HG03135 (cell line): ENCODE measurements at regions not wholly inside any gene's neighbourhood (a gene's known extent, or its start where the extent isn't known, plus 50 kb on each side); places are given as distances from the start of the nearest gene placed in this dataset.
"Not testable (repeated sequence)": the region's sequence is repeated elsewhere in the genome, so short reads cannot be mapped to it uniquely, and the experiment has no call there.

Experiments
- ATAC-seq: cut with Tn5 transposase; IDR thresholded peaks from one replicate; pipeline ENCODE4 v1.9.1; 2021; ENCODE audit warnings: mild to moderate bottlenecking, moderate library complexity; ENCODE audit not compliant: unreplicated experiment

DNA sequence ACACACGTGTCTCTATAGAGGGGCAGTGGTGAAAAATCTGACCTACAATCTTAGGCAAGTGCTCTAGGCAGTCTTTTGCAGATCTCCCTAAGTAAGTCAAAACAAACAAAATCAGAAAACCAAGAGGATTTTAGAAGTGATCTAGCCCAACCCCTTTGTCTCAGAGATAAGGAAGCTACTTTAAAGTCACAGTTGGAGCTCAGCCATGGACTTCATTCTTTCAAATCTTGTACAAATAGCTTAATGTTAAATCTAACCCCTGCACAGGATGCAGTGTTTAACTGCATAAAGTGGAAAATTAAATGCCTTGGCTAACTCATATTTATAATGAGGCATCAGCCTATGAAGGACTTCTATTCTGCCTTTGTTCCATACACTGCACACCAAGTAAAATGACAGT lies 135.1 kb upstream of the RFX3 start:
- no peak for ATAC-seq

DNA sequence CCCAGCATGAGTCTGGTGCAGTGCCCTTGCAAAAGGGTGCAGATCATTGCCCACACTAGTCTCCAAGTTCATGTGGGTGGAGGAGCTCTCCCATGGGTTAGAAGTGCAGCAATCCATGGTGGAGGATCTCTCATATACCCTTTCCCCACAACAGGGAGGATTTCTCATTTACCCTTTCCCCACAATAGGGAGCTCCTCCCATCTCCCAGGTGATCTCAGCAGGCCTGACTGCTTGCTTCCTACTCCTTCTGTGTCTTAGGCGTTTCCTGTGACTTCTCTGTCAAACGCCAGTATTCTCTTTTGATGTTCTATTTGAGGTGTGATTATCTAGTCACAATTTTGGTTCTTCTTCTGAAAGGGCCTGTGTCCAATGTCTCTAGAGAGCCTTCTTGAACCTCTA lies 133.8 kb upstream of the RFX3 start:
- ATAC-seq = no peak

DNA sequence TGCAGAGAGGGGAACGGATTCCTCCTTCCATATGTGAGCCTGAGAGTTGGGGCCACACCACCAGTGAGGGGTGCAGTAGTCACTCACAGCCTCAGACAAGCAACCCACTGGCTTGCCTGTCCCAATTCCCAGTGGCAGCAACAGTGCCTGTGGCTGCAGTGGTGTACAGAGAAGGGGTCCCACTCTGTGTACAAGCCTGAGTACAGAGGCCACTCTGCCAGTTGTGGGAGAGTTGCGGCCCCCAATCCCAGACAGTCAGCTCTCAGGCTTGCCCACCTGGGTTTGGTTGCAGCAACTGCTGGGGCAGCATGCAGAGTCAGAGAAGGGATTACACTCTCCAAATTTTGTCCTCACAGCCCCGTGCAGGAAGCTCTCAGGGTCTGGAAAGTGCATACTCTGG lies 133.2 kb upstream of the RFX3 start:
- no peak for ATAC-seq

DNA sequence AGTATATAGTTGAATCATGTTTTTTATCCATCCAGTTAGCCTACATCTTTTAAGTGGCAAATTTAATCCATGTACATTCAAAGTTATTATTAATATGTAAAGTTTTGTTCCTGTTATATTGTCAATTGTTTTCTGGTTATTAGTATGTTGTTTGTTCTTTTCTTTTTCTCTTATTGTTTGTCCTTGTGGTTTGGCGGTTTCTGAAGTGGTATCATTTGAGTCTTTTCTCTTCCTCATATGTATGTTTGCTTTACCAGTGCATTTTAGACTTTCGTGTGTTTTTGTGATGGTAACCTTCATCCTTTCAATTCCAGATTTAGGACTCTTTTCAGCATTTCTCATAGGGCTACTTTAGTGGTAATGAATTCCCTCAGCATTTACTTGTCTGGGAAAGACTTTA lies 130.4 kb upstream of the RFX3 start:
- no peak for ATAC-seq

DNA sequence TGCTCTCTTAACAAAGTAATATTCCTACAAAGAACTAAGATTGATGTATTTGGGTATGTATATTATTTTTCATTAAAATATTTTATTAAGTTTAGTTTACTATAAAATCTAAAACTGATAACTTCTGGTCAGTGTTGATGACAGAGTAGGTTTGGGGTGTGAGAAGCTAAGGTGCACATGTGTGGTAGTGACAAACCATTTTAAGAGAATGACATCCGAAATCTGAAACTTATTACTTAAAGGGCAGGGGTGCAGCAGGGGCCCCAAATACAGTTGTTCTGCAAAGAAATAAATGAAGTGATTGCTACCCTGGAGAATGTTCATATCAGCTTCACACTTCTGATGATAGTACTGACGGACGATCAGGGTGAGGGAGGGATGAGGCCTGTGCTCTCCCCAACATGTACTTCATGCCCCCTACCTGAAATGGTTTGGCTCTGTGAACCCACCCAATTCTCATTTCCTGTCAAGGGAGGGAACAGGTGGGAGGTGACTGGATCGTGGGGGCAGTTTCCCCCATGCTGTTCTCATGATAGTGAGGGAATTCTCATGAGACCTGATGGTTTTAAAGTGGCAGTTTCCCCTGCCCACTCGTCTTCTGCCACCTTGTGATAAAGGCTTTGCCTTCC lies 125.3 kb upstream of the RFX3 start:
- ATAC-seq = no peak

DNA sequence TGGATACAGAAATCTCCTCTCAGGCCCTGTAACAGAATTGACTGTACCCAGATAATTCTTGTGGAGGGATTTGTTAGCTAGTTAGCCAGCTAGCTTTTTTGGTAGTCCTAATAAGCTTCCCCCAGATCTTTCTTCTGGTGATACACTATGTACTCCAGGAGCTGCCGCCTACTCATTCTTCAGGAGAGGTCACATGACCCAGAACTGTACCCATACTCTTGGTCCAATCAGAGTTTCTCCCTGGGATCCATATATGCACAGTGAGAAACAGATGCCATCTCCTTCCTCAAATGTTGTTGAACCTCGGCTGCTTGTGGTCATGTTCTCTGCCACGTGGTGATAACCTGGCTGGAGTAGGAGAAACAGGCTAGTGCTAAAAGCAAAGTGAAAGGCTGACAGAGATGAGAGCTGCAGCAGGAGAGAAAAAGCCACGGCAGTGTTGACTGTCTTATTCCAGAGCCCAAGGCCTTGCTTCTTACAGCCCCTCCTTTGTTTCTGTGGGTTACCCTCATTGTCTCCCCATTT lies 123.0 kb upstream of the RFX3 start:
- ATAC-seq = no peak

DNA sequence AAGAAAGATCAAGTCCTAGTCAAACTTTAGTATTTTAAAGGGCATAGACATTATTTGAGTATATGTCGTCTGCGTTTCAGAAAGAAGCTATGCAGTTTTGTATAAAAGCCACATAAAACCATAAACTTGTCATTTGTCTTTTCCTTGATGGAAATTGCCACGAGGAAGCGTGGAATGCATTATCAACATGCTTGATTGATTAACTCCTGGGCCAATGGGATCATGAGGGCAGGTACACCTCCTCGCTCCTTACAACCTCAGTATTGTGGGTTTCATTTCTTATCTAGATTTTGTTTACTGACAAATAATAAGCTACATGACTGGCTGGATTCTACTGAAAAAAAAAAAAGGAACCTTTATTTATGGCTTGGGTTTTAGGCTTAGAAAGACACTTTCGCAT lies 122.5 kb upstream of the RFX3 start:
- ATAC-seq = no peak

DNA sequence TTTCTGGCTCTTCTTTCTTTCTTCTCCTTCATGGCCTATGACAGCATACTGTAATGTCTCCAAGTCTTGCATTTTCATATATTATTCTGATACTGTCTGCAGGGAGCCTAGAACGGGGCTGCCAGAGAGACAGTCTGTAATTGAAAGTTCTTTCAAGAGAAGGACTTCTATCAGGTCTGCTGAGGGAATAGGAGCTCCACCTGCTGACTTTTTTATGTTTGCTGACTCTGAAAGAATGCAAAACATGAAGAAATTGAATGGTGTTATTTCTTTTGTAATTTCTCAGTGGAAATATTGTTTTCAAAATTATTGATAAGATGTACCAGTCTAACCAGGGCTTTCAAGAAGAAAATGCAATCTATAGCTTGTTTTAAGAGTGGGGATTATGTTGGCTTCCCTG lies 121.9 kb upstream of the RFX3 start:
- no peak for ATAC-seq

DNA sequence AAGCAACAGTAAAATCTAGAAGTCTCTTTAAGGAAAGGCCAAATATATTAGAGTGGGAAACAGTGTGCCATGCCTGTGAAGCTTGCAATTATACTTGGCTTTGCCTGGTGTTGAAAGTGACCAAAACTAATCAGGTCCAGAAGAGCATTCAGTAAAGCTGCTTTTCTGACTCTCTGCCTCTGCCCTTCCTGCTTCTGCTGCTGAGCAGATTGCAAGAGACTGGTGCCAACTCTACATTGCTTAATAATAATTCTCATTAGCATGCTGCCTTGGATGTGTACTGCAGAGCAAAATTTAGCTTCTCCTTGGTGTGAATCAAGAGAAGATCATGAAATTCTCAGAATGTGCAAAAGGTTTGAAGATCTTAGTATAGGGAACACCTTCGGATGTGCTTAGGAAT lies 120.4 kb upstream of the RFX3 start:
- ATAC-seq = no peak

DNA sequence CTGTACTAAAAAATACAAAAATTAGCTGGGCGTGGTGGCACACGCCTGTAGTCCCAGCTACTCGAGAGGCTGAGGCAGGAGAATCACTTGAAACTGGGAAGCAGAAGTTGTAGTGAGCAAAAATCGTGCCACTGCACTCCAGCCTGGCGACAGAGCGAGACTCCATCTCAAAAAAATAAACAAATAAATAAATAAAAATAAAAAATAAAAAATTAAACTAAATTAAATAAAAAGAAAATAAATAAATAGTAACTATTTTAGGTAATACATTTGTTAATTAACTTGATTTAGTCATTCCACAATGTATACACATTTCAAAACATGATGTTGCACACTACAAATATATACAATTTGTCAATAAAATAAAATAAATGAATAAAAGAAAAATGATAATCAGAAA lies 116.3 kb upstream of the RFX3 start:
- not testable (repeated sequence) for ATAC-seq

DNA sequence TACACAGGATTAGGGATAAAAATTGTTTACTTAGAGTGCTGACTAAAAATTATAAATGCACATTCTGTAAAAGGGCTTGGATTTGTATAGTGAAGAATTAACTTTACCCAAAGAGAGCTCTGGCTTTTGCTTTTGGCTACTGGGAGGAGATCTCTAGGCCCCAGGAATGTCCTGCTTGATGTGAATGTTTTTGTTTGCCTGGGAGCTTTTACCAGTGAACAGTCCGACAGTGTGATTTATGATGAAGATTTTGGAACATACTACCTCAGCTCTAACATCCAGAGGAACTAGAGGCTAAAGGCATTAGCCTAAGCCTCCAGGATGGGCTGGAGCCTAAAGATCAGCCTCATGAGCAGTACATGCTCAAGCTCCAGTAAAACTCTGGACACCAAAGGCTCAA lies 103.7 kb upstream of the RFX3 start:
- ATAC-seq = no peak

DNA sequence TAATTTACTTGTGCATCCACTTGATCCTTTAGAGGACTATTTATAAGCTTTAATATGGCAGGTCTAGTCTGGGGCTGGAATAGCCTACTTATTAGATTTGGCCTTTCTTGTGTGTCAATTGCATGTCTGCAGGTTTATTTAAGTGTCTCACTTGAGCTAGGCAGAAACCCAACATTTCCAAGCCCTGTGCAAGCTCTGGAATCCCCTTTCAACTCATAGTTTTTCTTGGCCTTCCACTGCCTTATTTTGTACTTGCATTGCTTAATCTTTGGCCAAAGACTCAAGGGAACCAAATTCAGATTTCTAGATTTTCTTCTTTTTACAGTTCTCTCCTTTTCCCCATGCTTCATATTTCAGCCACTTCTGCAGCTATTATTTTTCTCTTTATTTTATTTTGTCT lies 102.4 kb upstream of the RFX3 start:
- no peak for ATAC-seq

DNA sequence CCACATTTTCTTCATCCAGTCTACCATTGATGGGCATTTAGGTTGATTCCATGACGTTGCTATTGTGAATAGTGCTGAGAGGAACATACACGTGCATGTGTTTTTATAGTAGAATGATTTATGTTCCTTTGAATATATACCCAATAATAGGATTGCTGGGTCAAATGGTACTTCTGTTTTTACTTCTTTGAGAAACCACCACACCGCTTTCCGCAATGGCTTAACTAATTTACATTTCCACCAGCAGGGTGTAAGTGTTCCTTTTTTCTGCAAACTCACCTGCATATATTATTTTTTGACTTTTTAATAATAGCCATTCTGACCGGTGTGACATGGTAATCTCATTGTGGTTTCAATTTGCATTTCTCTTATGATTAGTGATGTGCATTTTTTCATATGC lies 82.2 kb upstream of the RFX3 start:
- ATAC-seq = peak; percentile 65

DNA sequence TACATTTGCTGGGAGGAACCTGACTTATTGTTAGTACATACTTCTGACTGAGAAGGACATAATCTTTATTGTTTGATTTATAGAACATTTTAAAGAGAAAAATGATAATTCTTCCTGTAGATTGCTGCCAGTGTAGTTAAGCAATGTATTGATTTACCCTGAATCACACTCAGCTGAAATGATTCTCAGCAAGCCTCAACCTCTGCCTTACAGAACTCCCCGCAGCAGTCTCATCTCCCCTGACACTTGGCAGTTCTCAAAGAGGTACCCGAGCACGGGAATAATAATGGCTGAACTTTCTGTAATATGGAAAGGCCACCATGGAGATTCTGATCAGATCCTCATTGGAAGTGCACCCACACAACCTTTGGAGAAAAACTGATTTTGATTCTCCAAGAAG lies 74.9 kb upstream of the RFX3 start:
- ATAC-seq = no peak

DNA sequence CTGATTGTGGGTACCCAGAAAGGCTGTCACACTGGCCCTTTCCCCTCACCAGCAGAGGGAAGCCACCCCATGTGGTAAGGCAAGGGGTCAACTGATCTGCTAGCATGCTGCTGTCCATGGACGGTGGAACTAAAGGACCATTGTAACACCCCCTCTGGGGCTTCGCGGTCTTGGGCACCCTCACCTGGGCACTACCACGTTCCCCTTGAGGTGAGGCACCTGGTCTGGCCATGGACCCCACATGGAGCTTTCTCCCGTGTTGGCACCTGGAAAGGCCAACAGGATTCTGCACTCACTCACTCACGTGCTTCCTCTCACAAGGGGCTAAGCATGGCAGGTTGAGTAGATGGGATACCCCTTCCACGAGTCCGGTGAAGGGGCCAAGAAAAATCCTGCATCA lies 72.0 kb upstream of the RFX3 start:
- no peak for ATAC-seq

DNA sequence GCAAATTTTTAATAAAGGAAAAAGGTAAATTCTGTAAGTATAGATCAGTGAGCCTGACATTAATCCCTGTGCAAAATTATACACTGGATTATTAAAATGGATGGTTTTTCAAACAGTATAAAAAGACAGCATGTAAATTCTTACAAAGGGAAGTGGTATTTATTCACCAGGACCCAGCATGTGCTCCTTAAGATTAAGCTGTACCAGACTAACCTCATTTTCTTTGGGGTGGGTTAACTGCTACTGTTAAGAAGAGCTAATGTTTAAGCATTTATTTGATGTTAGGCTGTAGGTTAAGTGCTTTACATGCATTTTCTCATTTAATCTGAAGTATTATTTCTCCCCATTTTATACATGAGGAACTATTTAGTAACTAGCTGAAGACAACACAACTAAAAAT lies 60.3 kb upstream of the RFX3 start:
- ATAC-seq = no peak

DNA sequence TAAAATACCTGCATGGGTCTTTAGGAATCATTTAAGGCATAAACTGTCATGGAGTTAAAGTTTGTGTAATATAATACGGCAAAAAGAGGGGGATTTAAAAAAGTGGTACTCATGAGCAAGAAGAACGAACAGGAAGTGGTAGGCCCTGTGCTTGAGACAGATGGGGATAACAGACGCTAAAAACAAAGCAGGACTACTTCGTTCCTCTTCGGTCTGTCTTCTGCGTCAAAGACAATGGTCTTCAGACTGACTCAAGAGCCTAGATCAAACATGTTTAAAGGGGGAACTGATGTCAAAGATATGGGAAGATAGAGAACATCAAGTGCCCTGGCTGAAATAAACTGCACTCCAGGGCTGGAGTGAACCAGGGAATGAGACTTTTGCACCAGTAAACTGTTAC lies 59.8 kb upstream of the RFX3 start:
- no peak for ATAC-seq

DNA sequence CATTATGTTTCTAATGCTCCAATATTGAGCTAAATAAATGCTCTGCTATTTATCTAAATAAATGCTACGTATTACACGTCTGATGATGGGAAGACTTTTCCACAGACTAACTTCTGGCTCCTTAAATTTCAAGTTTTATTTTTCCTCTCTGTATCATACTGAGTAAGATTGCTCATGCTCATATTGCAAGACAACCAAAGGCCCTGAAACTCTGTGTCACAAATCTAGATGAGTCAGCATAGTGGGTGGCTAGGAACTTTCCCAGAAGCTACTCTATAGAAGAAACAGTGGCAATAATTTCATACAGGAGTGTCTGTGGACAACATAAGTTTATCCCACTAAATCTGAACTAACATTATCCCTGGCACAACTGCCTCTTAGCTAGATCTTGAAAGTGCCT lies 53.0 kb upstream of the RFX3 start:
- ATAC-seq = no peak

DNA sequence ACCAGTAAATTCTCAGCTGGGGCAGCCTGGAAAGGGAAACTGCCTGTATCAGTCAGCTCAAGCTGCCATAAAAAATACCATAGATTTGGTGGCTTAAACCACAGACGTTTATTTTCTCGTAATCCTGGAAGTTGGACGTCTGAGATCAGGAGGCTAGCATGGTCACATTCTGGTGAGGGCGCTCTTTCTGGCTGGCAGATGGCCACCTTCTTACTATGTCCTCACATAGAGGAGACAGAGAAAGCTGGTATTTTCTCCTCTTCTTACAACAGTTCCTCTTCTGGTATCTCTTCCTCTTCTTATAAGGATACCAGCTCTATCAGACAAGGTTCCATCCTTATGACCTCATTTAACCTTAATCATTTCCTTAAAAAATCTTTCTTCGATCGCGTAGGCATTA lies 50.5 kb upstream of the RFX3 start:
- no peak for ATAC-seq

DNA sequence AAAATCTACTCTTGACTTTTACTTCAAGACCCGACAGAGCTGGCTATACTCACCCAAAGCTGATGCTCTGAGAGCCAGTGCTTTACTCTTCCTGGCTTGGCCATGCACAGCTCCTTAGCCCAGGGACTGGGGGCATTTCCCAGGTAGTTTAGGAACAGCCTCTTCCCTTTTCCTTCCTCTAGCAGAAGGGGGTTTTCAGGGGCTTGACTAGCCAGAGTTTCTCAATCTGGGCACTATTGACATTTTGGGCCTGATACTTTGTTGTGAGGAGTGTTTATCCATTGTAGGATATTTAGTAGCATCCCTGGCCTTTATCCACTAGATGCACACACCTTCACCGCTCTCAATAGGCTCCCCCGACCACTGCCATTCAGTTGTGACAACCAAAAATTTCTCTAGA lies 50.0 kb upstream of the RFX3 start:
- no peak for ATAC-seq
